ENCODE measurements at regions not wholly inside any gene's neighbourhood (a gene's known extent, or its start where the extent isn't known, plus 50 kb on each side); places are given as distances from the start of the nearest gene placed in this dataset.
A peak's percentile ranks its signal among the peaks of the same experiment; 100 is the strongest.

GRCh38 chr15:92291900-92292299, 101.8 kb upstream of the ST8SIA2 start:
- DNase-seq (no peak), ATAC-seq (no peak)
- intact Hi-C loops (cut with DNase I, micrococcal nuclease) = no loop called here

- DNase-seq (no peak), ATAC-seq (no peak)
- intact Hi-C loops (cut with DNase I, micrococcal nuclease) = no loop called here
Measured at GRCh38 chr15:92294759-92295158, 98.9 kb upstream of the ST8SIA2 start.

- ATAC-seq = no peak
- DNase-seq = no peak
- intact Hi-C loops (cut with DNase I, micrococcal nuclease) = no loop called here
Measured at GRCh38 chr15:92304223-92304975, 89.3 kb upstream of the ST8SIA2 start.

GRCh38 chr15:92305343-92305742, 88.3 kb upstream of the ST8SIA2 start:
- no peak for DNase-seq
- no peak for ATAC-seq
- intact Hi-C loops (cut with DNase I, micrococcal nuclease) = no loop called here

- intact Hi-C loops (cut with DNase I, micrococcal nuclease) = no loop called here
- DNase-seq = no peak
- no peak for ATAC-seq
Measured at GRCh38 chr15:92306663-92307062, 87.0 kb upstream of the ST8SIA2 start.

GRCh38 chr15:92315144-92315543, 78.5 kb upstream of the ST8SIA2 start:
- no peak for ATAC-seq
- no peak for DNase-seq
- intact Hi-C loops (cut with DNase I, micrococcal nuclease) = no loop called here

GRCh38 chr15:92315595-92316211, 78.0 kb upstream of the ST8SIA2 start:
- intact Hi-C loops (cut with DNase I, micrococcal nuclease) = no loop called here
- DNase-seq (no peak), ATAC-seq (no peak)

- ATAC-seq = no peak
- intact Hi-C loops (cut with DNase I, micrococcal nuclease) = no loop called here
- DNase-seq = no peak
Measured at GRCh38 chr15:92316586-92317295, 76.9 kb upstream of the ST8SIA2 start.

- DNase-seq (no peak), ATAC-seq (no peak)
- intact Hi-C loops (cut with DNase I, micrococcal nuclease) = no loop called here
Measured at GRCh38 chr15:92320012-92320699, 73.5 kb upstream of the ST8SIA2 start.

- ATAC-seq (no peak), DNase-seq (no peak)
- intact Hi-C loops (cut with DNase I, micrococcal nuclease) = no loop called here
Measured at GRCh38 chr15:92322566-92323355, 70.9 kb upstream of the ST8SIA2 start.

GRCh38 chr15:92323525-92323924, 70.2 kb upstream of the ST8SIA2 start:
- DNase-seq (no peak), ATAC-seq (no peak)
- intact Hi-C loops (cut with DNase I, micrococcal nuclease) = no loop called here

- ATAC-seq = no peak
- intact Hi-C loops (cut with DNase I, micrococcal nuclease) = no loop called here
- DNase-seq = no peak
Measured at GRCh38 chr15:92324101-92324963, 69.3 kb upstream of the ST8SIA2 start.

- no peak for ATAC-seq
- intact Hi-C loops (cut with DNase I, micrococcal nuclease) = no loop called here
Measured at GRCh38 chr15:92326236-92326635, 67.4 kb upstream of the ST8SIA2 start.

GRCh38 chr15:92327033-92327432, 66.6 kb upstream of the ST8SIA2 start:
- no peak for ATAC-seq
- no peak for DNase-seq
- intact Hi-C loops (cut with DNase I, micrococcal nuclease) = no loop called here

More at GRCh38 chr15:92326236-92326635, 67.4 kb upstream of the ST8SIA2 start:
- no peak for DNase-seq

- DNase-seq (no peak), ATAC-seq (peak; percentile 58)
- intact Hi-C loops (cut with DNase I, micrococcal nuclease) = no loop called here
Measured at GRCh38 chr15:92328207-92328606, 65.5 kb upstream of the ST8SIA2 start.

GRCh38 chr15:92332125-92332899, 61.4 kb upstream of the ST8SIA2 start:
- intact Hi-C loops (cut with DNase I, micrococcal nuclease) = no loop called here
- ATAC-seq (no peak), DNase-seq (no peak)

- intact Hi-C loops (cut with DNase I, micrococcal nuclease) = no loop called here
- no peak for ATAC-seq
- no peak for DNase-seq
Measured at GRCh38 chr15:92333709-92334108, 60.0 kb upstream of the ST8SIA2 start.

Data from left colon (tissue), 2 donors.